WTC11 (cell line): ENCODE measurements at regions not wholly inside any gene's neighbourhood (a gene's known extent, or its start where the extent isn't known, plus 50 kb on each side); places are given as distances from the start of the nearest gene placed in this dataset.

Experiments
- ATAC-seq: fragments of 200-7000 bp; cut with Tn5 transposase; 2 replicates; pipeline ENCODE4 v1.10.0; 2021; ENCODE audit warnings: mild to moderate bottlenecking, moderate library complexity
- CTCF ChIA-PET: fragments of 300-600 bp; sonication (Branson Sonifier 250); formaldehyde crosslinking; loops from one replicate; lab custom pipeline; 2021; ENCODE audit warnings: antibody characterized with exemption; lab: Charles Lee
- POLR2A ChIA-PET: fragments of 350-600 bp; sonication (Branson Sonifier 250); formaldehyde crosslinking; loops from one replicate; lab custom pipeline; 2021; ENCODE audit warnings: antibody characterized with exemption; lab: Charles Lee
- DNase-seq: peaks from one replicate; pipeline ENCODE4 v3.0.0; 2021; ENCODE audit warnings: low spot score
- H3K27ac Mint-ChIP-seq: 2 replicates; pipeline ENCODE4 v1.8.0; 2021; ENCODE audit warnings: mixed read lengths
- H3K27me3 Mint-ChIP-seq: 2 replicates; pipeline ENCODE4 v1.8.0; 2021; ENCODE audit warnings: low read depth, mild to moderate bottlenecking, moderate library complexity, mixed read lengths
- H3K36me3 Mint-ChIP-seq: 2 replicates; pipeline ENCODE4 v1.8.0; 2021; ENCODE audit warnings: mixed read lengths
- H3K4me1 Mint-ChIP-seq: 2 replicates; pipeline ENCODE4 v1.8.0; 2022; ENCODE audit warnings: mixed read lengths
- H3K4me3 Mint-ChIP-seq: 2 replicates; pipeline ENCODE4 v1.8.0; 2021; ENCODE audit warnings: mild to moderate bottlenecking, moderate library complexity, mixed read lengths
- H3K9me3 Mint-ChIP-seq: 2 replicates; pipeline ENCODE4 v1.8.0; 2021; ENCODE audit warnings: mixed read lengths
- CREB1 ChIP-seq: sonication (generic); formaldehyde crosslinking; IDR thresholded peaks from 2 replicates; pipeline ENCODE4 v1.8.0; 2023; ENCODE audit warnings: mild to moderate bottlenecking, missing genetic modification reagents
- ELF4 ChIP-seq: sonication (generic); formaldehyde crosslinking; IDR thresholded peaks from 2 replicates; pipeline ENCODE4 v1.8.1; 2022; ENCODE audit warnings: low read depth, mild to moderate bottlenecking, moderate library complexity, missing genetic modification reagents
- EMX1 ChIP-seq: fragments of 250-450 bp; sonication (Bioruptor Pico); IDR thresholded peaks from 2 replicates; pipeline ENCODE4 v1.8.0; 2021; ENCODE audit warnings: mild to moderate bottlenecking
- FOXK1 ChIP-seq: sonication (generic); formaldehyde crosslinking; IDR thresholded peaks from 2 replicates; pipeline ENCODE4 v1.8.0; 2022; ENCODE audit warnings: mild to moderate bottlenecking, moderate library complexity, missing genetic modification reagents
- FOXP1 ChIP-seq: sonication (generic); formaldehyde crosslinking; IDR thresholded peaks from 2 replicates; pipeline ENCODE4 v1.8.0; 2022; ENCODE audit warnings: missing genetic modification reagents, mild to moderate bottlenecking, moderate library complexity, borderline replicate concordance
- GRHL2 ChIP-seq: fragments of 250-450 bp; sonication (Bioruptor Pico); IDR thresholded peaks from 2 replicates; pipeline ENCODE4 v1.8.0; 2022; ENCODE audit warnings: mild to moderate bottlenecking, moderate library complexity; ENCODE audit not compliant: insufficient replicate concordance, severe bottlenecking
- JUN ChIP-seq: sonication (generic); formaldehyde crosslinking; IDR thresholded peaks from 2 replicates; pipeline ENCODE4 v1.8.0; 2023; ENCODE audit warnings: mild to moderate bottlenecking, missing genetic modification reagents
- NFATC4 ChIP-seq: fragments of 250-450 bp; sonication (Bioruptor Pico); IDR thresholded peaks from 2 replicates; pipeline ENCODE4 v1.9.0; 2021; ENCODE audit warnings: mild to moderate bottlenecking
- OVOL2 ChIP-seq: fragments of 250-450 bp; sonication (Bioruptor Pico); IDR thresholded peaks from 2 replicates; pipeline ENCODE4 v1.9.0; 2021; ENCODE audit warnings: mild to moderate bottlenecking, borderline replicate concordance
- PRRX2 ChIP-seq: fragments of 250-450 bp; sonication (Bioruptor Pico); IDR thresholded peaks from 2 replicates; pipeline ENCODE4 v1.8.0; 2021; ENCODE audit warnings: mild to moderate bottlenecking
- RELA ChIP-seq: sonication (generic); formaldehyde crosslinking; IDR thresholded peaks from 2 replicates; pipeline ENCODE4 v1.8.1; 2022; ENCODE audit warnings: missing genetic modification reagents, mild to moderate bottlenecking, borderline replicate concordance
- SOX15 ChIP-seq: fragments of 250-450 bp; sonication (Bioruptor Pico); IDR thresholded peaks from 2 replicates; pipeline ENCODE4 v1.9.0; 2021; ENCODE audit warnings: mild to moderate bottlenecking
- TCF7 ChIP-seq: sonication (generic); formaldehyde crosslinking; IDR thresholded peaks from 2 replicates; pipeline ENCODE4 v1.8.0; 2022; ENCODE audit warnings: mild to moderate bottlenecking, low read depth, missing genetic modification reagents, moderate library complexity
- TP53 ChIP-seq: sonication (generic); formaldehyde crosslinking; IDR thresholded peaks from 2 replicates; pipeline ENCODE4 v1.8.1; 2023; ENCODE audit warnings: mild to moderate bottlenecking, missing genetic modification reagents
- ZNF219 ChIP-seq: sonication (generic); formaldehyde crosslinking; IDR thresholded peaks from 2 replicates; pipeline ENCODE4 v1.8.0; 2023; ENCODE audit warnings: missing genetic modification reagents, mild to moderate bottlenecking, borderline replicate concordance
- ZNF263 ChIP-seq: sonication (generic); formaldehyde crosslinking; IDR thresholded peaks from 2 replicates; pipeline ENCODE4 v1.8.1; 2022; ENCODE audit warnings: low read depth, mild to moderate bottlenecking, moderate library complexity, missing genetic modification reagents
- TF ChIP-seq, protein P1 (sequence below): sonication (generic); formaldehyde crosslinking; IDR thresholded peaks from 2 replicates; pipeline ENCODE4 v1.8.0; 2022; ENCODE audit warnings: missing genetic modification reagents
- TF ChIP-seq, protein P2 (sequence below): fragments of 250-450 bp; sonication (Bioruptor Pico); conservative IDR thresholded peaks from 2 replicates; pipeline ENCODE4 v1.9.0; 2021; ENCODE audit warnings: mild to moderate bottlenecking
- TF ChIP-seq, protein P3 (sequence below): fragments of 250-450 bp; sonication (Bioruptor Pico); IDR thresholded peaks from 2 replicates; pipeline ENCODE4 v1.9.0; 2021; ENCODE audit warnings: mild to moderate bottlenecking, borderline replicate concordance
- TF ChIP-seq, protein P4 (sequence below): sonication (generic); formaldehyde crosslinking; conservative IDR thresholded peaks from 2 replicates; pipeline ENCODE4 v1.8.1; 2022; ENCODE audit warnings: mild to moderate bottlenecking, missing genetic modification reagents
- TF ChIP-seq, protein P5 (sequence below): sonication (generic); formaldehyde crosslinking; IDR thresholded peaks from 2 replicates; pipeline ENCODE4 v1.8.1; 2023; ENCODE audit warnings: mild to moderate bottlenecking, missing genetic modification reagents, borderline replicate concordance

DNA sequence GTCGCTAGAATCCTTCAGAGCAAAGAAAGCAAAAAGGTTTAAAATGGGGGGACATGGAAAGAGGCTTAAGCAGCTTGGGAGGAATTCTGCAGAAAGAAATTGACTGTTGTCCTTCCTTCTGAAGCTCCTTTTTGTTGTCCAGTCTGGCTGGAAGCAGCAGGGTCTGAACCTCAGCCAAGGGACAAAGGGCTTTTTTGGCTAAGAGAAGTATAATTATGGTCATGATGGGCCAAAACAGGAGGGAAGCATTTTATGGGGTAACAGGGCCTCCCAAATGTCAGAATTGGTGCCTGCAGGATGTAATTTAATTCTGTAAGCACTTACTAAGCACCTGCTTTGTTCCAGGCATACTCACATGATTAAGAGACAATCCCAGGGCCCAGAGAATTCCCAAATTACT is 74.2 kb upstream of the CPEB2 start (continued):
- TF ChIP-seq NFATC4 (CRISPR knock-in tag) (no peak), FOXP1 (CRISPR knock-in tag) (no peak), JUN (CRISPR knock-in tag) (no peak), GRHL2 (no peak)

DNA sequence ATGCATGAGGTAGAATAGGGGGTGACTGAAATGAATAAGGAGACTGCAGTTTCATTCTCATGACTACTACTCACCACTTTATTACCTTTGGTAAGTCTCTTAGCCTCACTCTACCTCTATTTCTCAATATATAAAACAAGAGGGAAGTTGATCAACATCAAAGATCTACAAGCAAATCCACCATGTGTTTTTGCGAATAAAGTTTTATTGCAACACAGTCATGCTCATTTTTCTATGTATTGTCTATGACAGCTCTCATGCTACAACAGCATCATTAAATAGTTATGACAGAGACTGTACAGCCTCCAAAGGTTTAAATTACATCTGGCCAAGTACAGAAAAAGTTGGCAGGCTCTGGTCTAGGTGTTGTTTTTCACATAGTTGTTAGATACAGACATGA is 72.6 kb upstream of the CPEB2 start:
- ATAC-seq, result no peak
- ChIA-PET POLR2A (no interaction called here), CTCF (no interaction called here)
- DNase-seq, result no peak
- Mint-ChIP-seq H3K4me3 (no peak overlapping the region), H3K36me3 (no peaks in the 10 kb centered on the region), H3K27me3 (no peaks in the 10 kb centered on the region)
- TF ChIP-seq PRRX2 (CRISPR knock-in tag) (no peak), TCF7 (CRISPR knock-in tag) (no peak), ELF4 (CRISPR knock-in tag) (no peak), SOX15 (no peak), CREB1 (no peak), RELA (no peak), TP53 (CRISPR knock-in tag) (no peak), FOXK1 (CRISPR knock-in tag) (no peak), EMX1 (no peak), ZNF263 (CRISPR knock-in tag) (no peak), ZNF219 (CRISPR knock-in tag) (no peak), OVOL2 (CRISPR knock-in tag) (no peak)
- TF ChIP-seq, protein P1, sequence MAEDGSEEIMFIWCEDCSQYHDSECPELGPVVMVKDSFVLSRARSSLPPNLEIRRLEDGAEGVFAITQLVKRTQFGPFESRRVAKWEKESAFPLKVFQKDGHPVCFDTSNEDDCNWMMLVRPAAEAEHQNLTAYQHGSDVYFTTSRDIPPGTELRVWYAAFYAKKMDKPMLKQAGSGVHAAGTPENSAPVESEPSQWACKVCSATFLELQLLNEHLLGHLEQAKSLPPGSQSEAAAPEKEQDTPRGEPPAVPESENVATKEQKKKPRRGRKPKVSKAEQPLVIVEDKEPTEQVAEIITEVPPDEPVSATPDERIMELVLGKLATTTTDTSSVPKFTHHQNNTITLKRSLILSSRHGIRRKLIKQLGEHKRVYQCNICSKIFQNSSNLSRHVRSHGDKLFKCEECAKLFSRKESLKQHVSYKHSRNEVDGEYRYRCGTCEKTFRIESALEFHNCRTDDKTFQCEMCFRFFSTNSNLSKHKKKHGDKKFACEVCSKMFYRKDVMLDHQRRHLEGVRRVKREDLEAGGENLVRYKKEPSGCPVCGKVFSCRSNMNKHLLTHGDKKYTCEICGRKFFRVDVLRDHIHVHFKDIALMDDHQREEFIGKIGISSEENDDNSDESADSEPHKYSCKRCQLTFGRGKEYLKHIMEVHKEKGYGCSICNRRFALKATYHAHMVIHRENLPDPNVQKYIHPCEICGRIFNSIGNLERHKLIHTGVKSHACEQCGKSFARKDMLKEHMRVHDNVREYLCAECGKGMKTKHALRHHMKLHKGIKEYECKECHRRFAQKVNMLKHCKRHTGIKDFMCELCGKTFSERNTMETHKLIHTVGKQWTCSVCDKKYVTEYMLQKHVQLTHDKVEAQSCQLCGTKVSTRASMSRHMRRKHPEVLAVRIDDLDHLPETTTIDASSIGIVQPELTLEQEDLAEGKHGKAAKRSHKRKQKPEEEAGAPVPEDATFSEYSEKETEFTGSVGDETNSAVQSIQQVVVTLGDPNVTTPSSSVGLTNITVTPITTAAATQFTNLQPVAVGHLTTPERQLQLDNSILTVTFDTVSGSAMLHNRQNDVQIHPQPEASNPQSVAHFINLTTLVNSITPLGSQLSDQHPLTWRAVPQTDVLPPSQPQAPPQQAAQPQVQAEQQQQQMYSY, result no peak
- TF ChIP-seq, protein P2, sequence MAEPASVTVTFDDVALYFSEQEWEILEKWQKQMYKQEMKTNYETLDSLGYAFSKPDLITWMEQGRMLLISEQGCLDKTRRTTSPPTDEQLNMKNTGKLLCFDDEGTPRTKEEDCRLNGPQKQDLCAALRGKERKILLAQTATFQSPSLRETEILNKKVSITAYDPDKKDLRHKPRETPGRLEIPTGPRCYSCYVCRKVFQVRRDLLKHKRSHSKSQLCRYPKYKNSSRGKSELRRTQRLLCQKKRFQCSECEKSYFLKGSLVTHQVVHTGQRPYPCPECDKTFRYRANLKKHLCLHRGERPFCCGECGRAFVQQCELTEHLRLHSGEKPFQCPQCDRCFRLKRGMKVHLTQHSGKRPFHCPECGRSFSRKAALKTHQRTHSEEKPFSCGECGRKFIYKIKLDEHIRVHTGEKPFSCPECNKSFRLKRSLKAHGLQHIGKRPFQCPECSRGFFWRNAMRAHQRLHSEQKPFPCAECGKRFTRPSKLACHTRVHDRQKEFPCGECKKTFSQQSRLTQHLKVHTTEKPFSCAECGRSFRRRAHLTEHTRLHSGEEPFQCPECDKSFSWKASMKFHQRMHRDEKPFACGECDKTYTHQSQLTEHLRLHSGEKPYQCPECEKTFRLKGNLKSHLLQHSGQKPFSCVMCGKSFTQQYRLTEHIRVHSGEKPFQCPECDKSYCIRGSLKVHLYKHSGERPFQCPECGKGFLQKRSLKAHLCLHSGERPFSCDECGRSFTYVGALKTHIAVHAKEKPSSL (CRISPR knock-in tag), result no peak
- TF ChIP-seq, protein P3, sequence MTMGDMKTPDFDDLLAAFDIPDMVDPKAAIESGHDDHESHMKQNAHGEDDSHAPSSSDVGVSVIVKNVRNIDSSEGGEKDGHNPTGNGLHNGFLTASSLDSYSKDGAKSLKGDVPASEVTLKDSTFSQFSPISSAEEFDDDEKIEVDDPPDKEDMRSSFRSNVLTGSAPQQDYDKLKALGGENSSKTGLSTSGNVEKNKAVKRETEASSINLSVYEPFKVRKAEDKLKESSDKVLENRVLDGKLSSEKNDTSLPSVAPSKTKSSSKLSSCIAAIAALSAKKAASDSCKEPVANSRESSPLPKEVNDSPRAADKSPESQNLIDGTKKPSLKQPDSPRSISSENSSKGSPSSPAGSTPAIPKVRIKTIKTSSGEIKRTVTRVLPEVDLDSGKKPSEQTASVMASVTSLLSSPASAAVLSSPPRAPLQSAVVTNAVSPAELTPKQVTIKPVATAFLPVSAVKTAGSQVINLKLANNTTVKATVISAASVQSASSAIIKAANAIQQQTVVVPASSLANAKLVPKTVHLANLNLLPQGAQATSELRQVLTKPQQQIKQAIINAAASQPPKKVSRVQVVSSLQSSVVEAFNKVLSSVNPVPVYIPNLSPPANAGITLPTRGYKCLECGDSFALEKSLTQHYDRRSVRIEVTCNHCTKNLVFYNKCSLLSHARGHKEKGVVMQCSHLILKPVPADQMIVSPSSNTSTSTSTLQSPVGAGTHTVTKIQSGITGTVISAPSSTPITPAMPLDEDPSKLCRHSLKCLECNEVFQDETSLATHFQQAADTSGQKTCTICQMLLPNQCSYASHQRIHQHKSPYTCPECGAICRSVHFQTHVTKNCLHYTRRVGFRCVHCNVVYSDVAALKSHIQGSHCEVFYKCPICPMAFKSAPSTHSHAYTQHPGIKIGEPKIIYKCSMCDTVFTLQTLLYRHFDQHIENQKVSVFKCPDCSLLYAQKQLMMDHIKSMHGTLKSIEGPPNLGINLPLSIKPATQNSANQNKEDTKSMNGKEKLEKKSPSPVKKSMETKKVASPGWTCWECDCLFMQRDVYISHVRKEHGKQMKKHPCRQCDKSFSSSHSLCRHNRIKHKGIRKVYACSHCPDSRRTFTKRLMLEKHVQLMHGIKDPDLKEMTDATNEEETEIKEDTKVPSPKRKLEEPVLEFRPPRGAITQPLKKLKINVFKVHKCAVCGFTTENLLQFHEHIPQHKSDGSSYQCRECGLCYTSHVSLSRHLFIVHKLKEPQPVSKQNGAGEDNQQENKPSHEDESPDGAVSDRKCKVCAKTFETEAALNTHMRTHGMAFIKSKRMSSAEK (CRISPR knock-in tag), result no peak
- TF ChIP-seq, protein P4, sequence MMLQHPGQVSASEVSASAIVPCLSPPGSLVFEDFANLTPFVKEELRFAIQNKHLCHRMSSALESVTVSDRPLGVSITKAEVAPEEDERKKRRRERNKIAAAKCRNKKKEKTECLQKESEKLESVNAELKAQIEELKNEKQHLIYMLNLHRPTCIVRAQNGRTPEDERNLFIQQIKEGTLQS (CRISPR knock-in tag), result no peak
- TF ChIP-seq, protein P5, sequence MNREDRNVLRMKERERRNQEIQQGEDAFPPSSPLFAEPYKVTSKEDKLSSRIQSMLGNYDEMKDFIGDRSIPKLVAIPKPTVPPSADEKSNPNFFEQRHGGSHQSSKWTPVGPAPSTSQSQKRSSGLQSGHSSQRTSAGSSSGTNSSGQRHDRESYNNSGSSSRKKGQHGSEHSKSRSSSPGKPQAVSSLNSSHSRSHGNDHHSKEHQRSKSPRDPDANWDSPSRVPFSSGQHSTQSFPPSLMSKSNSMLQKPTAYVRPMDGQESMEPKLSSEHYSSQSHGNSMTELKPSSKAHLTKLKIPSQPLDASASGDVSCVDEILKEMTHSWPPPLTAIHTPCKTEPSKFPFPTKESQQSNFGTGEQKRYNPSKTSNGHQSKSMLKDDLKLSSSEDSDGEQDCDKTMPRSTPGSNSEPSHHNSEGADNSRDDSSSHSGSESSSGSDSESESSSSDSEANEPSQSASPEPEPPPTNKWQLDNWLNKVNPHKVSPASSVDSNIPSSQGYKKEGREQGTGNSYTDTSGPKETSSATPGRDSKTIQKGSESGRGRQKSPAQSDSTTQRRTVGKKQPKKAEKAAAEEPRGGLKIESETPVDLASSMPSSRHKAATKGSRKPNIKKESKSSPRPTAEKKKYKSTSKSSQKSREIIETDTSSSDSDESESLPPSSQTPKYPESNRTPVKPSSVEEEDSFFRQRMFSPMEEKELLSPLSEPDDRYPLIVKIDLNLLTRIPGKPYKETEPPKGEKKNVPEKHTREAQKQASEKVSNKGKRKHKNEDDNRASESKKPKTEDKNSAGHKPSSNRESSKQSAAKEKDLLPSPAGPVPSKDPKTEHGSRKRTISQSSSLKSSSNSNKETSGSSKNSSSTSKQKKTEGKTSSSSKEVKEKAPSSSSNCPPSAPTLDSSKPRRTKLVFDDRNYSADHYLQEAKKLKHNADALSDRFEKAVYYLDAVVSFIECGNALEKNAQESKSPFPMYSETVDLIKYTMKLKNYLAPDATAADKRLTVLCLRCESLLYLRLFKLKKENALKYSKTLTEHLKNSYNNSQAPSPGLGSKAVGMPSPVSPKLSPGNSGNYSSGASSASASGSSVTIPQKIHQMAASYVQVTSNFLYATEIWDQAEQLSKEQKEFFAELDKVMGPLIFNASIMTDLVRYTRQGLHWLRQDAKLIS (CRISPR knock-in tag), result no peak
- TF ChIP-seq, all 79 proteins: peak for 0
- Mint-ChIP-seq H3K9me3 (no peaks in the 10 kb centered on the region), H3K4me1 (peaks cover 7% of the 10 kb centered on the region), H3K27ac (no peak overlapping the region)
